ENCODE measurements at regions not wholly inside any gene's neighbourhood (a gene's known extent, or its start where the extent isn't known, plus 50 kb on each side); places are given as distances from the start of the nearest gene placed in this dataset.

DNA sequence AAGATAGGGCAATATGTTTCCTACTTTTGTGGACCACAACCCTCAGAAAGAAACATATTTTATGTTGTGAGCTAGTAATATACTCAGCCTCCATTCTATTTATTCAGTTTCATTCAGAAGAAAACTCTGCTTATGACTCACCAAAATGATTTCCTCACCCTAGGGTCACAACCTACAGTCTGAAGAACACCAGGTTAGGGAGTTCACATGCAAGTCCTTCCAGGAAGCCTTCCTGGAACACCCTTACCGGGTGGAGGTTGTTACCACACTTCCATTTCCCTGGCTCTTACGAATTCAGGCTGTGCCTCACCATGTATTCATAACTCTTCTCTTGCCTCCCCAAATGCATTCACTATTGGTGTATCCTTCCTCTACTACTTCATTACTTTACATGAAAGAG is 228.0 kb upstream of the ADAMTS9 start:
- TF ChIP-seq, protein P1, sequence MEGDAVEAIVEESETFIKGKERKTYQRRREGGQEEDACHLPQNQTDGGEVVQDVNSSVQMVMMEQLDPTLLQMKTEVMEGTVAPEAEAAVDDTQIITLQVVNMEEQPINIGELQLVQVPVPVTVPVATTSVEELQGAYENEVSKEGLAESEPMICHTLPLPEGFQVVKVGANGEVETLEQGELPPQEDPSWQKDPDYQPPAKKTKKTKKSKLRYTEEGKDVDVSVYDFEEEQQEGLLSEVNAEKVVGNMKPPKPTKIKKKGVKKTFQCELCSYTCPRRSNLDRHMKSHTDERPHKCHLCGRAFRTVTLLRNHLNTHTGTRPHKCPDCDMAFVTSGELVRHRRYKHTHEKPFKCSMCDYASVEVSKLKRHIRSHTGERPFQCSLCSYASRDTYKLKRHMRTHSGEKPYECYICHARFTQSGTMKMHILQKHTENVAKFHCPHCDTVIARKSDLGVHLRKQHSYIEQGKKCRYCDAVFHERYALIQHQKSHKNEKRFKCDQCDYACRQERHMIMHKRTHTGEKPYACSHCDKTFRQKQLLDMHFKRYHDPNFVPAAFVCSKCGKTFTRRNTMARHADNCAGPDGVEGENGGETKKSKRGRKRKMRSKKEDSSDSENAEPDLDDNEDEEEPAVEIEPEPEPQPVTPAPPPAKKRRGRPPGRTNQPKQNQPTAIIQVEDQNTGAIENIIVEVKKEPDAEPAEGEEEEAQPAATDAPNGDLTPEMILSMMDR (IDR thresholded peaks at IDR 0.05; ENCODE audit: unreplicated experiment), result no peak
- Mint-ChIP-seq H3K9me3 (peaks cover 7% of the 10 kb centered on the region), H3K27me3 (ENCODE audit: low read depth) (no peaks in the 10 kb centered on the region), H3K36me3 (peaks cover 3% of the 10 kb centered on the region), H3K27ac (no peak overlapping the region), H3K4me3 (no peak overlapping the region), H3K4me1 (peaks cover 35% of the 10 kb centered on the region)
- DNase-seq (ENCODE audit: low spot score in 2 of 2, unreplicated experiment in 2 of 2), result no peak

DNA sequence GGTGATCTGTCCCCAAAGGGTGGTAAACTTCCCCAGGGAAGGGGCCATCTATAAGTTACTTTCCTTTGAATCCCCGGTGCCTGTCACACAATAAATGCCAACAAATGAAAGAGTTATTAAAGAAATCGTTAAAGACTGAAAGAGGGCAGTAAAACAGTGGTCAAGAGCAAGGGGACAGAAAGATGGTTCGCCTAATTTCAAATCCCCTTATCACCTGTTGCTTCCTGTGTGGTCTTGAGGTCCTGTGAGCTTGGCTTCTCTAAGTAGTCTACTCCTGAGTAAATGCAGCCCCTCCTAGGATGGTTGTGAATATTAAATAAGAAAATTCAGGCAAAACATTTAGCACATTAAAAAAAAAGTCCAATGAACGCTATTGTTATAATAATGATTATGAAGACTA is 225.7 kb upstream of the ADAMTS9 start:
- no peak for DNase-seq (ENCODE audit: low spot score in 2 of 2, unreplicated experiment in 2 of 2)
- Mint-ChIP-seq H3K27me3 (ENCODE audit: low read depth) (no peaks in the 10 kb centered on the region), H3K4me1 (peaks cover 41% of the 10 kb centered on the region), H3K27ac (no peak overlapping the region), H3K9me3 (peaks cover 7% of the 10 kb centered on the region), H3K4me3 (no peak overlapping the region), H3K36me3 (peaks cover 3% of the 10 kb centered on the region)
- TF ChIP-seq, protein P1 (IDR thresholded peaks at IDR 0.05; ENCODE audit: unreplicated experiment), result no peak

DNA sequence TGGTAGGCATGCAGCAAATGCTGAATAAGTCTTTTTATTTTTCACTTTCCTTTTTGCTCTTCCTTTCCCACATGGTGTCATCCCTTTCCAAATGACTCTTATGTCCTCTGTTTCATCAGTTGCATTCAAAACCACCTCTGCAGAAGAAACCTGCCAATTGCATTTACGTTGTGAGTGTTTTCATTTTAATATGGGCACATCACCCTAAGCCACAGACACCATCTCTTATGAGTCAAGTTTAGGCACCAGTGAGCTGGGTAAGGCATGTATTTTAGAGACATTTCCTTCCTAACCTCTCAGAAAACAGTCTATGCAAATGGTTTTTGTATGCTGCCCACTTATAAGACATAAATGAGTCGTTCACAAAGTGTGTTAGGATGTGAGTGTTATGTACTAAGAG is 223.3 kb upstream of the ADAMTS9 start:
- Mint-ChIP-seq H3K36me3 (peaks cover 3% of the 10 kb centered on the region), H3K27ac (no peak overlapping the region), H3K27me3 (ENCODE audit: low read depth) (no peaks in the 10 kb centered on the region), H3K4me3 (no peak overlapping the region), H3K4me1 (peaks cover 43% of the 10 kb centered on the region), H3K9me3 (peaks cover 7% of the 10 kb centered on the region)
- TF ChIP-seq, protein P1 (IDR thresholded peaks at IDR 0.05; ENCODE audit: unreplicated experiment), result no peak
- no peak for DNase-seq (ENCODE audit: low spot score in 2 of 2, unreplicated experiment in 2 of 2)

DNA sequence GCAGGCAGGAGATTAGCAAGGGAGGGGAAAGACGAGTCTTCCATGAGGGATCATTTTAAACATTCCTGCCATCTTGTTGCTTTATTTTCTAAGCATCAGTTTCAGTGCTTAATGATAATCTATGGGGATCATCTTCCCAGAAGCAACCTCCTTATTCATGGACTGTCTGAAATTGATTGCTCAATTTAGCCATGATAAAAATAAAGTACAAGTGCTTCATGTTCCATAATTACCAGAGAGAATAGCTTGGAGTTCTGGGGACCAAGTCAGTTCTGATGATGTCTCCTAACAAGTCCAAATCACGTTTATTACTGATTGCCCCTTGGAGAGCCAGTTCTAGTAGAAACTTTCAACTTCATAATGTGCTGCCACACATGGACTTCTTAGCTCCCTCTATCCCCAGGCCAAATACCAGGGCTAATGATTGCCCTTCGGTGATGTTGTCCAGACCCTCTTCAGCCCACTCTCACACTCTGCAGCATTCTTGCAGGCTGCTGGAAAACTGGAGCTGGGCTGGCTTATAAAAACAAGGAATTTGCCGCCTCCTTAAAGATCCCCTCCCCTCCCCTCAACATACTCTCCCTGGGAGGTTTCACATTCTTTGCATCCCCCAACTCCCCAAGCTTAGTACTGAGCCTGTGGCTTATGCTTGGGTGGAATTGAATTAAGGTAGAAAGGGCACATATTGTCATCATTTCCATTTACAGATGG is 222.1 kb upstream of the ADAMTS9 start:
- DNase-seq (ENCODE audit: low spot score in 2 of 2, unreplicated experiment in 2 of 2), result no peak
- Mint-ChIP-seq H3K27me3 (ENCODE audit: low read depth) (no peaks in the 10 kb centered on the region), H3K36me3 (peaks cover 3% of the 10 kb centered on the region), H3K4me1 (peaks cover 49% of the 10 kb centered on the region), H3K9me3 (peaks cover 7% of the 10 kb centered on the region), H3K4me3 (no peak overlapping the region), H3K27ac (peak overlapping the region; percentile 52)
- TF ChIP-seq, protein P1 (IDR thresholded peaks at IDR 0.05; ENCODE audit: unreplicated experiment), result no peak

DNA sequence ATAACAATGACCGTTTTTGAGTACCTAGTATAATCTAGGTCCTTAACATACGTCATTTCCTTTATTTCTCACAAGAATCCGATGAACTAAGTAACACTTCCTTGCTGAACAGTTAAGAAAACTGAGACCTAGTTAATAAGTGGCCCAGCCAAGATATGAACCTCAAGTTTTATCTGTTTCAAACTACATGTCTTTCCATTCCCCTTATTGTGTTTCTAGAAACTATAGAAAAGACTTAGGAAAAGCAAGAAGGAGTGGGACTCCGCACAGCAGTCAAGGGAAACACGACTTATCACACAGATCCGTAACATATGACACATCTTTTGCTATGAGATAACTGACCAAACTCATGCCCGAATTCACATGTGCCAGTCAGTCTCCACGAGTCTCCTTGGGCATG is 221.2 kb upstream of the ADAMTS9 start:
- peaks cover 3% of the 10 kb centered on the region for H3K36me3 Mint-ChIP-seq
- H3K27ac Mint-ChIP-seq, result peak overlapping the region; percentile 31
- no peaks in the 10 kb centered on the region for H3K27me3 Mint-ChIP-seq (ENCODE audit: low read depth)
- no peak for DNase-seq (ENCODE audit: low spot score in 2 of 2, unreplicated experiment in 2 of 2)
- peaks cover 7% of the 10 kb centered on the region for H3K9me3 Mint-ChIP-seq
- TF ChIP-seq, protein P1 (IDR thresholded peaks at IDR 0.05; ENCODE audit: unreplicated experiment), result no peak
- H3K4me1 Mint-ChIP-seq, result peaks cover 48% of the 10 kb centered on the region
- H3K4me3 Mint-ChIP-seq, result no peak overlapping the region
